CD4-positive, alpha-beta T cell (primary cell): ENCODE measurements at regions not wholly inside any gene's neighbourhood (a gene's known extent, or its start where the extent isn't known, plus 50 kb on each side); places are given as distances from the start of the nearest gene placed in this dataset.

Experiments
- ATAC-seq: fragments of 200-7000 bp; cut with Tn5 transposase; one replicate; pipeline ENCODE4 v1.10.0; 2022; ENCODE audit warnings: mild to moderate bottlenecking; ENCODE audit not compliant: poor library complexity
- CTCF ChIA-PET: fragments of 350-600 bp; sonication (Branson Sonifier 250); formaldehyde crosslinking; loops from one replicate; lab custom pipeline; 2021; ENCODE audit warnings: antibody characterized with exemption, inconsistent platforms; lab: Charles Lee
- POLR2A ChIA-PET: fragments of 350-600 bp; sonication (Branson Sonifier 250); formaldehyde crosslinking; loops from one replicate; lab custom pipeline; 2021; ENCODE audit warnings: antibody characterized with exemption, inconsistent platforms; lab: Charles Lee
- DNase-seq, 14 experiments: peaks; one replicate each; pipeline ENCODE4 v3.0.0-alpha.2; 2013 to 2020; ENCODE audit warnings: mixed read lengths in 2 of 14
- H3K27ac ChIP-seq, 2 donors: one replicate each; pipeline versions ENCODE4 v1.5.1 to v1.7.0; 2013; ENCODE audit warnings: low read length in 2 of 2, low read depth in 1 of 2, mild to moderate bottlenecking in 1 of 2
- H3K27me3 ChIP-seq, 2 experiments: 1 replicate in 1 of 2; 2 replicates in 1 of 2; pipeline versions ENCODE4 v1.6.1 to v1.7.0; 2013; ENCODE audit warnings: low read length in 2 of 2, control low read depth in 1 of 2, mild to moderate bottlenecking in 1 of 2, moderate library complexity in 1 of 2; ENCODE audit not compliant: insufficient read depth in 2 of 2, control insufficient read depth in 1 of 2
- H3K36me3 ChIP-seq: one replicate; pipeline ENCODE4 v1.6.1; 2013; ENCODE audit warnings: low read length, control low read depth; ENCODE audit not compliant: insufficient read depth
- H3K4me1 ChIP-seq: one replicate; pipeline ENCODE4 v1.6.1; 2013; ENCODE audit warnings: low read length, control low read depth; ENCODE audit not compliant: insufficient read depth
- H3K4me3 ChIP-seq: one replicate; pipeline ENCODE4 v1.5.1; 2013; ENCODE audit warnings: mild to moderate bottlenecking, low read length, moderate library complexity
- H3K9me3 ChIP-seq, 2 experiments: 1 replicate in 1 of 2; 2 replicates in 1 of 2; pipeline versions ENCODE4 v1.6.1 to v1.7.0; 2013; ENCODE audit warnings: low read length in 2 of 2, mild to moderate bottlenecking in 2 of 2, control low read depth in 1 of 2, moderate library complexity in 1 of 2; ENCODE audit not compliant: control insufficient read depth in 1 of 2, insufficient read depth in 1 of 2
- H3K27ac Mint-ChIP-seq: one replicate; pipeline ENCODE4 v1.8.0; 2020; ENCODE audit warnings: mixed read lengths
- H3K27me3 Mint-ChIP-seq: one replicate; pipeline ENCODE4 v1.8.0; 2021; ENCODE audit warnings: mixed read lengths
- H3K36me3 Mint-ChIP-seq: one replicate; pipeline ENCODE4 v1.8.0; 2021; ENCODE audit warnings: low read depth, mixed read lengths
- H3K4me1 Mint-ChIP-seq: one replicate; pipeline ENCODE4 v1.8.0; 2021; ENCODE audit warnings: low read depth, mixed read lengths
- H3K4me3 Mint-ChIP-seq: one replicate; pipeline ENCODE4 v1.8.0; 2020; ENCODE audit warnings: mild to moderate bottlenecking, mixed read lengths
- H3K9me3 Mint-ChIP-seq: one replicate; pipeline ENCODE4 v1.8.0; 2020; ENCODE audit warnings: mixed read lengths
- CTCF ChIP-seq: fragments of 200-600 bp; IDR thresholded peaks from one replicate; pipeline ENCODE4 v1.8.0; 2022; ENCODE audit warnings: antibody characterized with exemption, mild to moderate bottlenecking
- intact Hi-C, 2 experiments: fragments of 100-400 bp; cut with DNase I in 1 of 2; cut with micrococcal nuclease in 1 of 2; formaldehyde crosslinking; loops; one replicate each; pipeline versions ENCODE4 v1.15.1 to v1.9.0; 2023 to 2025; cut with DNase I, micrococcal nuclease

DNA sequence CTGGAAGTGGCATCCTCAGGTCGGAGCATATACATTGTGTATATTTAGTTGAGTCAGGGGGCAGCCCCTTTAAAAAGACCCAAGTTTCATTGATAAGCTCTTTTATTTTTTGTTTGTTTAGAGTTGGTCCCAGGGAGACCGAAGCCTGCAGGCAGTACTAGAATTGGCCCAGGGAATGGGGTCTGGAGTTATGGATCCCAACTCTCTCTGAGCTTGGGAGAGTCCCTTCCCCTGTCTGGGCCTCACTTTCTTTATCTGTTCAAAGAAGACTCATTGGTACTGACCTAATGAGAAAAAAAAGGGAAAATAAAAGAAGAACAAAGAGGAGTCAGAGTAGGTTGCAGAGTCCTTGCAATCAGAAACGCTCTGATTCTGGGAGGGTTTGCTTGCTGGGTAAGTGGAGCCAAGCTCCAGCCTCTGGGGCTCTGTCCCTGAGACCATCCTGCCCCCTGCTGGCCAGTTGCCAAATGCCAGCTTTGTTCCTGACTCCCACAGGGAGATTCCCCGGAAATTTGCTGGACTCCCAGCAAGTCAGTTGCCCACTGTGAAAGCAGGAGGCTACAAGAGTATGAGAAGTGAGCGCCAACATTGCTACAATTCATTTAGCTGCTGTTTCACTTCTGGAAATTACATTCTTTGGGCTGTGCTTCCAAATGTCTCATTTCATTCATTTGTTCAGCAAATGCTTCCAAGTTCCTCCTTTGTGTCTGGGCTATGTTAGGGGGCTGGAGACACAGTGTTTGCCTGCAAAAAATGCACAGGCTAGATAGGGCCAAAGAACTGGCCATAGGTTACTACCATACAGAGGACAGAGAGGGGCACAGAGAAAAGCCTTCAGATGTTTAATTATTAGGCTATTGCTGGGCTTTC, 156.2 kb downstream of the MELK start:
- Histone ChIP-seq H3K27me3 (peaks cover 0 to under 1% of the 10 kb centered on the region in 2 experiments), H3K27ac (no peak overlapping the region), H3K36me3 (no peaks in the 10 kb centered on the region), H3K4me3 (no peak overlapping the region), H3K4me1 (no peaks in the 10 kb centered on the region), H3K9me3 (no peaks in the 10 kb centered on the region)
- POLR2A ChIA-PET, result interaction anchor here (0.5 to 2.5 kb wide), 4 partner anchors 24 to 336 kb away, joined by 3 to 9 read pairs (median 3); no protein-coding TSS in a partner anchor
- H3K27ac Mint-ChIP-seq, result no peak overlapping the region
- H3K27me3 Mint-ChIP-seq, result no peaks in the 10 kb centered on the region
- no peaks in the 10 kb centered on the region for H3K36me3 Mint-ChIP-seq
- ATAC-seq, result peak; percentile 49
- intact Hi-C loops, result loop anchor here (1.0 to 5.0 kb wide), 4 partner anchors 96 to 482 kb away; no protein-coding TSS in a partner anchor
- no peaks in the 10 kb centered on the region for H3K4me1 Mint-ChIP-seq
- peak; percentile 82 for TF ChIP-seq CTCF
- peak; percentile 38 to 73 (median 48) for DNase-seq
- no peaks in the 10 kb centered on the region for H3K9me3 Mint-ChIP-seq
- H3K4me3 Mint-ChIP-seq, result no peak overlapping the region
- CTCF ChIA-PET, result interaction anchor here (0.6 to 1.5 kb wide), 9 partner anchors 16 to 538 kb away, joined by 3 to 15 read pairs (median 3); partner anchors contain the start of gene CLTA

GRCh38 chr9:36729906-36730305, 157.2 kb downstream of the MELK start:
- POLR2A ChIA-PET, result interaction anchor here (2.5 kb wide), 1 partner anchor 323 kb away, joined by 9 read pairs; no protein-coding TSS in a partner anchor
- no peak for ATAC-seq
- H3K36me3 ChIP-seq, result no peaks in the 10 kb centered on the region
- Mint-ChIP-seq H3K27ac (no peak overlapping the region), H3K36me3 (no peaks in the 10 kb centered on the region), H3K4me3 (no peak overlapping the region), H3K9me3 (no peaks in the 10 kb centered on the region), H3K4me1 (no peaks in the 10 kb centered on the region), H3K27me3 (no peaks in the 10 kb centered on the region)
- no peak overlapping the region for H3K4me3 ChIP-seq
- intact Hi-C loops, result loop anchor here (1.0 to 5.0 kb wide), 4 partner anchors 97 to 483 kb away; no protein-coding TSS in a partner anchor
- H3K9me3 ChIP-seq, result no peaks in the 10 kb centered on the region
- no peak for TF ChIP-seq CTCF
- DNase-seq, result no peak
- CTCF ChIA-PET, result interaction anchor here (1.3 kb wide), 1 partner anchor 327 kb away, joined by 3 read pairs; no protein-coding TSS in a partner anchor
- no peak overlapping the region for H3K27ac ChIP-seq
- no peaks in the 10 kb centered on the region for H3K27me3 ChIP-seq
- H3K4me1 ChIP-seq, result no peaks in the 10 kb centered on the region

DNA sequence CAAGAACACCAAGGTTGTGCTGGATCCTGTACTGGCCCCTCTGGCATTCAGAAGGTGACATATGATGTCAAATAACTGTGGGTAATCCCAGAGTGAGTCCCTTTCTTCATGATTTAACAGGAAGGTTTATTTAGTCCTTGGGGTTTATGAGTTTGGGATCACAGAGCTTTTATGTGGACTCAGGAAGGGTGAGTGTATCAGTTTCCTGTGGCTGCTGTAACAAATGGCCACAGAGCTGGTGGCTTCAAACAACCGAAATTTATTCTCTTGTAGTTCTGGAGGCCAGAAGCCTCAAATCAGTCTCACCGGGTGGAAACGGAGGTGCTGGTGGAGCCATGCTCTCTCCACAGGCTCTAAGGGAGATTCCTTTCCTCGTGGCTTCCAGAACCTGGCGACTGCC, 157.7 kb downstream of the MELK start:
- H3K27ac ChIP-seq, result no peak overlapping the region
- no peak overlapping the region for H3K27ac Mint-ChIP-seq
- TF ChIP-seq CTCF, result no peak
- no peaks in the 10 kb centered on the region for H3K9me3 ChIP-seq
- intact Hi-C loops, result no loop called here
- DNase-seq, result no peak
- H3K36me3 Mint-ChIP-seq, result no peaks in the 10 kb centered on the region
- ATAC-seq, result no peak
- H3K9me3 Mint-ChIP-seq, result no peaks in the 10 kb centered on the region
- H3K27me3 Mint-ChIP-seq, result no peaks in the 10 kb centered on the region
- ChIA-PET CTCF (no interaction called here), POLR2A (interaction anchor here (2.5 kb wide), 1 partner anchor 323 kb away, joined by 9 read pairs; no protein-coding TSS in a partner anchor)
- peaks cover 0 to 2% of the 10 kb centered on the region in 2 experiments for H3K27me3 ChIP-seq
- no peak overlapping the region for H3K4me3 Mint-ChIP-seq
- no peaks in the 10 kb centered on the region for H3K36me3 ChIP-seq
- no peaks in the 10 kb centered on the region for H3K4me1 Mint-ChIP-seq
- H3K4me3 ChIP-seq, result no peak overlapping the region
- H3K4me1 ChIP-seq, result no peaks in the 10 kb centered on the region
